GM21619 (cell line): ENCODE measurements at regions not wholly inside any gene's neighbourhood (a gene's known extent, or its start where the extent isn't known, plus 50 kb on each side); places are given as distances from the start of the nearest gene placed in this dataset.

Experiments
- ATAC-seq: cut with Tn5 transposase; IDR thresholded peaks from one replicate; pipeline ENCODE4 v1.9.1; 2021; ENCODE audit not compliant: unreplicated experiment

DNA sequence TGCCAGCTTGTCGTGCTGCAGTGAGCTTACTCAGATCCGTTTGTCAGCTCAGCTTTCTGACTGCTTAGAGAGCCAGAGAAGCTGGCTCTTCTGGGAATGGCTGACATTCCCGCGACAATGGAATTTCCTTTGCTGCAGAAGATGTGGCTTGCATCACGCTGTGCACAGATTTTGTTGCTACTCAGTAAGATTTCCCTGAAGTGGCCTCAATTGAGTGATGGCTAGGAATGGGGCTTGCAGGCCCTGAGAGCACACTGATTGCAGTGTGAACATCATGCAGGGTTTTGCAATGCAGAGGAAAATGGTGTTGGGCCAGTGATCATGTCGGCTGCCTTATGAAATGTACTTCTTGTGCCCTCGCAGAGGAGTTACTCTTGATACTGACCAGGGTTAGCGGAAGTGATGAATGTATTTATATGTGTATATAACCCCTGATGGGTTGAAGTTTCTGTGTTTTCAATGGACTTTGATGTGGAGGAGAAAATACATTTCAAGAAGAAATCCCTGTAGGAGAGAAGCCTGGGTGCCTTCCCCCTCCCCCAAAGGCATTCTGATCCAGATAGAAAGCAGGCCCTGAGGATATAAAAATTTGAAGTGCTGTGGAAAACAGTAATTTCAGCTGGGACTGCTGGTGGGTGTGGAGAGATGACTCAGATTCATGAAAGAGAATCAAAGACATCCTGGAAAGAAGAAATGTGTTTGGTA is 102.5 kb upstream of the PDZRN3 start:
- ATAC-seq = no peak

DNA sequence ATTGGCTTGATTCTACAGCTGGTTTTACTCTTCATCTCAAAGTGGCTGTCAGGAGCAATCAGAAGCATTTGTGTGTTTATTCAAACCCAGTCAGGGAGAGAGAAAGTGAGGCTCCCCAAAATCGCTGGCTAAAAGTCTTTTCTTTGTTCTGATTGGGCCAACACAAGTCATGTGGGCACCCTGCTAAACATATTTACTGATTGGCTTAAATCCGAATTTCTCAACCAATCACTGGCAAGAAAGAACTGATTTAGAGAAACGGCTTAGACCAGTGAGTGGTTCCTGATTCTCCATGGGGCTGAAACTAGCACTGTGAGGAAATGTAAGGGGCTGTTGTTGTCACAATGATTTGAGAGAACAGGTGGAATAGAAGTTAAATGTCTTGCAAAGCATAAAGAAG is 98.9 kb upstream of the PDZRN3 start:
- no peak for ATAC-seq

- ATAC-seq = no peak
Observed at GRCh38 chr3:73719861-73720260, 95.1 kb upstream of the PDZRN3 start.

GRCh38 chr3:73719413-73719851 is 94.7 kb upstream of the PDZRN3 start:
- no peak for ATAC-seq

GRCh38 chr3:73718326-73719110 is 93.8 kb upstream of the PDZRN3 start:
- no peak for ATAC-seq

GRCh38 chr3:73716418-73716817 is 91.7 kb upstream of the PDZRN3 start:
- ATAC-seq = no peak

DNA sequence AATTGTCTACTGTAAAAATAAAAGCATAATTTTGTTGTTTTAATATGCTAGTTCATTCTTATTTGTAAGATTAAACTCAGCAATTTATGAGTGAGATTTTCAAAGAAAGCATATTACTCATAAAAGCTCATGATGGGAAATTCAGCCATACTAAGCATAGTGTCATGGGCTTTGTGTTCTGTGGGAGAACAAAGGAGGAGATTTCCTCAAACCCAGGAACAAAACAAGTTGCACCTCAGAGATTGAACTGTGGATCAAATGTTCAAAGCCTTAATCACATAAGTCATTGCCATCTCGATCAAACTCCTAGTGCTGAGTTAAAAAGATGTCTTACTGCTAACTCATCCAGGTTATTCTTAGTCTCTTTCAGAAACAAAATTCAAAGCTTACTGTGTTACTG is 85.6 kb upstream of the PDZRN3 start:
- ATAC-seq = no peak

GRCh38 chr3:73709712-73710111 is 85.0 kb upstream of the PDZRN3 start:
- ATAC-seq = no peak

DNA sequence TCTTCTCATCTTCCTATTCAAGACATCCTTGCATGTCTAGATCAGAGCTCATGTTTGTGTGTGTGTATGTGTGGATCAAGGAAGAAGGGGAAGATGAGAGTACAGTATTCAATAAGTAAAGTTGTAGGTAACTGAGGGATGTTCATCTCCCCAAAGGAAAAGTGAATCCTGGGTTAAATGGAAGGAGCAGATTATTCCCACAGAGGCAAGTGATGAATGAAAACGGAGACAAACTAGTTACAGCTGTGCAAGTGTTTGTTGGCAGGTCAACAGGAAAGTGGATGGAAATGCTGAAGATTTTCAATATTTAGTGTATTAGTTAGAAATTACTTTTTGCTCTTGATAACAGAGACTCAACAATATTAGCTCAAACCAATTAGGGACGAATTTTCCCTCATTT is 84.2 kb upstream of the PDZRN3 start:
- ATAC-seq = no peak

- no peak for ATAC-seq
Observed at GRCh38 chr3:73707772-73708171, 83.0 kb upstream of the PDZRN3 start.

DNA sequence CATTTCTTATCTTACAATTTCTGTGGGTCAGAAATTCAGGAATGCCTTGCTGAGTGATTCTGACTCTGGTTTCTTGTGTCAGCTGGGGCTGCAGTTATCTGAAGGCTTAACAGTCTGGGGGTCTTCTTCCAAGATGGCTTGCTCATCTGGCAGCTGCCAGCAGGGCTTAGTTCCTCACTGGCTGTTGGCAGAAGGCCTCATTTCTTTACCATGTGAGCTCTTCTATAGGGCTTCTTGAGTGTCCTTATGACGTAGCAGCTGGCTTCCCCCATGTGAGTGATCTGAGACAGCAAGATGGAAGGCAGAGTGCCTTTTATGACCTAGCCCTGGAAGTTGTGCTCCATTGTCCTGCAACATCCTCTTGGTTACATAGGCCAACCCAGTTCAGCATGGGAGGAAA is 82.0 kb upstream of the PDZRN3 start:
- ATAC-seq = no peak

DNA sequence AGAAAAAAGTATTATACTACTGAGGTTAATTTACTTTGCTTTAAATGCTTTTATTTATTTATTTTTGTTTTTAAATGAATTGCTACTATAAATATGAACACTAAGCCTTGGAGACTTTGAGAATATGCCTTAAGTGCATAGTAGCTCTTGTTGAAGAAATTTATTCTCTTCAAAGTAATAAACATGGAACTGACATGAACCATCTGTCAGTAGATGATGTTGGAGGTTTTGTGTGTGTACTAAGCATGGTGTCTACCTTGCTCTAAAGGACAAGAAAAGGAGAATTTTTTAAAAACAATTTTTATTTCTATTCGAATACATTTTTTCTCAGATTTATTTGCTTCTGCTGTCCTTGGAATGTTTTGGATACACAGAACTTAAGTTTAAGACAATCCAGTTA is 81.1 kb upstream of the PDZRN3 start:
- ATAC-seq = no peak

- ATAC-seq = no peak
Observed at GRCh38 chr3:73699327-73699726, 74.6 kb upstream of the PDZRN3 start.

DNA sequence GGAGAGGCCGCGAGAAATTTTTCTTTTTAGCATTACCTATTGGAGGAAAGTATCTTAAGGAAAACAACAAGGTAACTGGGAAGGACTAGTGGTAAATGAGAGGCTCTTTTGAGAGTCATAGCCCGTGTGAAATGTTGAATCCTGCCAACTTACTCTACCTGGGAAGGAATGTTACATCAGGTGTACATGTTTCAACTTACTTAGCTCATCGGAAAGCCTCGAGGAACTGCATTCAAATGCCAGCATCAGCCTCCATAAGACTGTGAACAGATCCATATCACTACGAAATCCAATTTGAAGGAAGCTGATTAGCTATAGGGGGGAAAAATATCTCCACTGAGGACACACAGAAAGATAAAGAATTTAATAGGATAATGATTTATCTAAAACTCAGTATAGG is 72.3 kb upstream of the PDZRN3 start:
- ATAC-seq = no peak

GRCh38 chr3:73695841-73696240 is 71.1 kb upstream of the PDZRN3 start:
- ATAC-seq = no peak

GRCh38 chr3:73694983-73695757 is 70.4 kb upstream of the PDZRN3 start:
- no peak for ATAC-seq

GRCh38 chr3:73687106-73688004 is 62.6 kb upstream of the PDZRN3 start:
- no peak for ATAC-seq

DNA sequence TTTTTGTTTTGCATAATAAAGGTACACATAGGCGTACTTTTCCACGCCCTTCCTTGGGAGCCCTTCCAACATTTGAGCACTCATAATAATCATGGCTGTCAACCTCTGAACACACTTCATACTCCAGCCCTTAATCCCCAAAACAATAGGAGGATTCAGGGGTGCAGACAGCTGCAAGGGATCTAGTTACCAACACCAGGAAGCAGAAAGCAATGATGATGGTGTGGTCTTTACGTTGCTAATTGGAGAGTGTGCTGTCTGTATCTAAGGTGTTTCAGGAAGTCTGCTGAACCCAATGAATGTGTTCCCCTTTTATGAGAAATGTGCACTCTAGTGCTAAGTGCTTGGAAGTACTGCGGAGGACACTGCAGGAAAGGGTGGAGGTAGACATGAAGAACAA is 60.3 kb upstream of the PDZRN3 start:
- ATAC-seq = no peak

DNA sequence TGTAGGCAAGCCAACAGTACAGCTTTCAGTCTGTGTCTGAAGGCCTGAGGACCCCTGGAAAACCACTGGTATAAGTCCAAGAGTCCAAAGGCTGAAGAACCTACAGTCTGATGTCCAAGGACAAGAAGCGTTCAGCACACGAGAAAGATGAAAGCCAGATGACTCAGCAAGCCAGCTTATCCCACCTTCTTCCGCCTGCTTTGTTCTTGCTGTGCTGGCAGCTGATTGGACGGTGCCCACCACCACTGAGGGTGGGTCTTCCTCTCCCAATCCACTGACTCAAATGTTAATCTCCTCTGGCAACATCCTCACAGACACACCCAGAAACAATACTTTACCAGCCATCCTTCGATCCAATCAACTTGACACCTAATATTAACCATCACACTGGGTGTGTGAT is 59.0 kb upstream of the PDZRN3 start:
- no peak for ATAC-seq

DNA sequence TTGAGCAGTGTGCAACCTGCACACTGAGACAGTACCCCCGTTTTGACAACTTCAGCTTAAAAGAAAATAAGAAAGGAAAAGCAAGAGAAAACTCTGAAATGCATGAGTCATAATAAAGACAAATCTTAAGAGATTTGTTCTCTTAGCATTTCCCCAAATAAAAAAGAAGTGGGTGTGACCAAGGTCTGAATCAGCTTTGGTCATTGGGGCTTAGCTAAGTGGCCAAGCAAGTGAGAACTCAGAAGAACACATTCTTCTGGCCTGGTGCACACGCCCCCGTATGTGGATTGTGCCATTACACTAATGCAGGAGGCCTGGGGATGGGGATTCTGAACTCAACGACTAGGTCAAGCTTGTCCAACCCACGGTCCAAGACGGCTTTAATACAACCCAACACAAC is 56.9 kb upstream of the PDZRN3 start:
- ATAC-seq = no peak

GRCh38 chr3:73681198-73681597 is 56.5 kb upstream of the PDZRN3 start:
- no peak for ATAC-seq
